Fibroblast of skin of scalp (primary cell): ENCODE measurements at regions not wholly inside any gene's neighbourhood (a gene's known extent, or its start where the extent isn't known, plus 50 kb on each side); places are given as distances from the start of the nearest gene placed in this dataset.
A peak's percentile ranks its signal among the peaks of the same experiment; 100 is the strongest.
"Not testable (repeated sequence)": the region's sequence is repeated elsewhere in the genome, so short reads cannot be mapped to it uniquely, and the experiment has no call there.

Experiments
- DNase-seq: peaks from one replicate; pipeline ENCODE4 v3.0.0-alpha.2; 2013

DNA sequence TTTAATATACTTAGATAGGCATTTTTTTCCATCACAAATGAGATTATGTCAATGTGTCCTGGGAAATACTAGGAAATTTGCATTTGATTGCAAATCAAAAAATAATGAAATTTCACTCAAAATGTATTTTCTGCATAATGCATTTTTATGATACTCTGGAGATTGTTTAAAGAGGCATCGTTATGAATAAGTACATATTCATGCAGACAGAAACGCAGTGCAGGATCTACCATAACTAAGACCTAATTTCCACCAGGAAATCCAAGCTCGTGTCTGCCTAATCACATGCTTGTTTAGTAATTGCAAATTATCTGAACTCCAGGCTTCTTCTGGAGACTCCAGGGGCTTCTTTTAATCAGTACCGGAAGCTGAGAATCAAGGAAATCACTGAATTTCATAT is 163.5 kb upstream of the MXRA5 start:
- no peak for DNase-seq

GRCh38 chrX:3504916-3505315 is 158.5 kb upstream of the MXRA5 start:
- peak; percentile 19 for DNase-seq

- peak; percentile 43 for DNase-seq
Measured at GRCh38 chrX:3501833-3502535, 155.5 kb upstream of the MXRA5 start.

GRCh38 chrX:3495836-3496769 is 149.7 kb upstream of the MXRA5 start:
- not testable (repeated sequence) for DNase-seq

GRCh38 chrX:3493605-3494004 is 147.2 kb upstream of the MXRA5 start:
- DNase-seq, result no peak

DNA sequence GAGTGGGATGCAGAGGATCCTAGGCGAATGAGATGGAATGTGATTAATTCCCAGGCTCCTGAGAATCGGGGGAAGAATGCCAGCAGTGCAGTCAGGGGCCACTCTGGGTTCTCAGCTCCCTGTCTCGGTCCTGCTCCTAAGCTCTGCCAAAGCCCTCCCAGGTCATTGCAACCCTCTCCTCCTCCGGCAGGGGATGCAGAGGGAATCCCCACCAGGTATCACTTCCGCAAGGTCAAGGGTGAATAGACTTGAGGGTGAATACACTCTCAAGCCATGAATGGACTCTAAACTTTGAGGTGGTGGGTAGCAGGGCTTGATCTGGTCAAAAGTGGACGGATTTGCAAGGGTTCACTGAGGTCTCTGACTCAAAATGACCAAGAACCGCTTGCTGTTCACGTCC is 139.3 kb upstream of the MXRA5 start:
- no peak for DNase-seq

- DNase-seq, result no peak
Measured at GRCh38 chrX:3479026-3479425, 132.6 kb upstream of the MXRA5 start.

- no peak for DNase-seq
Measured at GRCh38 chrX:3476973-3477372, 130.5 kb upstream of the MXRA5 start.

GRCh38 chrX:3470211-3470679 is 123.8 kb upstream of the MXRA5 start:
- not testable (repeated sequence) for DNase-seq

DNA sequence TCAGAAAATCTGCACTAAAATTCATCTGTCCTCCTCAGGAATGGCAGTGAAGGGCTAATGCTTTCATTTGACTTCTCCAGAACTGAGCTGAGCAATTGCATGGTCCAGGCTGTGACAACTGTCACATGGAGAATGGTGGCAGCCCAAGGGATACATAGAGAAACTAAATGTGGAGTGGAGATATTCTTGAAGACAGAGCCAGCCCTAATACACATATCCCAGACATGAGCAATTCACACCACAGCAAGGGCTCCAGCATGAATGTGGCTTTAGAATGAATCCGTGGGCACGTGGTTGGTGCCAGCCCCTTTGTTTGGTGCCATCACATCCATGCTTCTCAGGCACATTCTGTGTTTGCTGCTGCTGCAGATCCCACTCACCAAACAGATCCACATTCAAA is 121.6 kb upstream of the MXRA5 start:
- DNase-seq, result no peak

DNA sequence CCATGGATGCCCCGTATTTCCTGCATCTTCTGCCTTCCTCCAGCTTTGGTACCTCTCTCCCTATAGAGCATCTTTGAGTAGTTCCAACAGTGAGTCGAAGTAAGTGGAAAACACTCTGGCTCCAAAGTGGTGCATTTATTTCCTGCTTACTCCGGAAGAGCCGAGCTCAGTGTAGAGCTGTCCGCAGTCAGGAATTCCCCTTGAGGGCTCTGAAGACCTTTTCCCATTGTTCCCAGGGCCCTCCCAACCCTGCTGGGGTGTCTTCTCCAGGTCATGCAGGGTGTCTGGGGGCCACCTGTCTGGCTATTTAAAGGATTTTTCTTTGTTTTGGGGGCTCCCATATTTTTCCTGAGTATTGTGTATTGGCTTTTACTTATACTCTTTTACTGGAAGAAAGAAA is 118.6 kb upstream of the MXRA5 start:
- no peak for DNase-seq

GRCh38 chrX:3462166-3462508 is 115.7 kb upstream of the MXRA5 start:
- DNase-seq, result peak; percentile 5

DNA sequence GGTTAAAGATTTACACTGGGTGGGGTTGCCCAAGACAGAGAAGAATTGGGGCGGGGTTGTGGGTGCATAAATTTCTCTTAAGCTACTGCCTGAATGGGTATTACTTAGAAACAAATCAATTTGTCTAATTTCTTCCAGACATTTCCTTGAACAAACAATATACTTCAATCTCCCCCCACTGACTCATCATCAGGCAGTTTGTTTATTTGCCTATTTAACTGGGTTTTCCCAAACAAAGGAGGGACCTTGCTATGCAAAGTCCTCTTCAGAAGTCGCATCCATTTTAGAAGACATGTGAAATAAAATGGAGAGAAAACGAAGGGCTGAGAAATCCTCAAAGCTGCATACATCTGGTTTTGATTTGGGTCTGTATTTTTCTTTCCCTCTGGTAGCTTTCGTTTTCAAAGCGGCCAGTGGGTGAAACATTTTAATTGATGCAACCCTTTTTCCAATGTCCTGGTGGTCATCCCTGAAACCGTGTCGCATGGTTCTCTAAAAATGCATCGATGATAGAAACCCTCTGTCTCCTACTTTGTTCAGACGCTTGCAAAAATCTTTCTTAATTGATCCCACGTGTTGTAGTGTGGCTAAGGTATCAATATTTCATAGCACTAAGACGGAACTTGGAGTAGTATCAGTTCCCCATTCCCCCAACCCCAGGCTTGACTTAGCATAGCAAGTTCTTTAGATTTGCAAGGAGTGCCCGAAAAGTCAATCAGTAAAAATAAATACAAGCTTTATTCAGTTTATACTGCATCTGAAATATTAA is 115.1 kb upstream of the MXRA5 start:
- DNase-seq, result peak; percentile 60

DNA sequence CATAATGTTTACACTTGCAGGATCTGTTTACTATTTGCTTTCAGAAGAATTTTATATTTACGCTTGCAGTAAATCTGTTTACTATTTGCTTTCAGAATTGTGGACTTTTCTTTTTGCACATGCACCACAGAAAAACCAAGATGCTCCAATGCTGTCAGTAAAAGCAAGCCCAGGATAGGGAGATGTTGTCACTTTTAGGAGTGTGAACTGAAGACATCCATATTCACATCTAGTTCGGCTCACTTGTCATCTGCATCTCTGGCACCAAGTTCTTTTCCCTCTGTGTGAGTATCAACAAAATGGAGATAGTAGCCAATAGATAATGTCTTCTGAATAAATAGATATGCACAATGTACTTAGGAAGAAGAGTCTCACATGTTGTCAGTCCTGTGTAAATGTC is 109.3 kb upstream of the MXRA5 start:
- no peak for DNase-seq

- DNase-seq, result peak; percentile 46
Measured at GRCh38 chrX:3451571-3451970, 105.1 kb upstream of the MXRA5 start.

DNA sequence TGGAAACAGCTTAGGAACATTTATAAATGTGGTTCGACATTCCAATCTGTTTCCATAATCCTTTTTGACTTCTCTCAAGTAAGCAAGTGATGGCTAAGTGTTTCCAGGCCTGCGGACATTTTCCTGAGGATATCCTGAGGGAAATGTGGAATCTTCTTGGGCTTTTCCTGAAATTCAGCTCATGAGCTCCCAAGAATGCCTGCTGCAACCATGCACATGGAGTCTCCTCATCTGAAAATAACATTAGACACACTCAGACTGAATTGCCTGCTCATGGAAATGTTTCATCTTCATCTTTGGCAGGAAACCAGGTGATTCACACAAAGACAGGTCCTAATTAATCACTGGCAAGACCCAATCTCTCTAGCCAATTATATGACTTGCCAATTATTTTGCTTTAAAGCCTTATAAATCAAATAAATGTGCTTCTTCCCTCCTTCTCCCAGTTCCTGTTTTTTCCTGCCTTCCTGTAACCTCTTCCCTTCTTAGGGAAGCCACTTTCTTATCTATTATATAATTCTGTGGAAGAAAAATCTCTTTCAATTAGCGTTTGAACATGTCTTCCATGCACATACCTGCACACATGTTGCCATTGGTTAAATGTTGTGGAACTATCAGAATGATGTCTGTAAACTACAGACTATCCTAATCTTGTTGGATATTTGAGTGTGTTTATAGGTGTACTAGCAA is 104.6 kb upstream of the MXRA5 start:
- peak; percentile 86 for DNase-seq

GRCh38 chrX:3449287-3449686 is 102.8 kb upstream of the MXRA5 start:
- DNase-seq, result peak; percentile 13

DNA sequence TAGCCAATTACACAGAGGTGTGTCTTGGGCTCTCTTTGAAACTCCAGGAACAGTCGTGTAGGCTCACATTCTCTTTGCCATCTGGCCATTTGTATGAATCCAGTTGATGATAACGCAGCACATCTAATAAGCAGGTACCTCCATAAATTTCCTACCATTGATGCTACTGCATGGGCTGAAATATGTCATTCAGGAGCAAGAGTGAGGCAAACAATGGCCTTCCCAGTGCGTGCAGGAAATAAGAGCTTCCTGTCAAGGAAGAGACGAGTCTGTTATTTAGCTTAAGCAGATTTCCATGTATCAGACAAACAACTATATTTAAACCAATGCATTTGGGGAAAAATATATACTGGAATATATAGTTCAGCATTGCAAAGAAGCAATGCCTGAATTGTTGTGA is 102.1 kb upstream of the MXRA5 start:
- DNase-seq, result no peak

DNA sequence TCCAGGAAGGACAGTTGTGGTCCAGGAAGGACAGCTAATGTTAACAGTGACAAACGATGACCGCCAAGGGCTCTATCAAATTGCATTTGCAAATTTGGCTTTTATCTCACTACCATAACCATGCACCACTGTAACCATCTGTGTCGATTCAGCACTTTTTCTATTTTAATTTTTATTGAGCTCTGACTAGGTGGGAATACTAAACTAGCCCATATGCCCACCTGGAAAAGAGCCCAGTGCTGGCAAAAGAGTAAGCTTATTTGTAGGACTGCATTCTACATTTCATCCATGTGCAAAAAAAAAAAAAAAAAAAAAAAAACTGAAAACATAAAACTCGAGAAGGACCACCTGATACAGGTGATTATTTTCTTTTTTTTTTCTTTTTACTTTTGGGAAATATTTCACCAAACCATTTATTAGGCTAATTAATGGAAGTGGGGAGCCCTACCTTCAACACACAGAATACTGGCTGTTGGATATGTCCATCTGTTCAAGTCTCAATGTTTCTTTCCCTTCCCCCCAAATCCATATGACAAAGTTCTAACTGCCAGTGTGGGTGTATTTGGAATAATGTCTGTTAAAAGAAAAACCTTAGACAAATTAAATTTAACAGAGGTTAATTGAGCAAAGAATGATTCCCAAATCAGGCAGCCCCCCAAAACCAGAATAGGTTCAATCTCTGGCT is 99.5 kb upstream of the MXRA5 start:
- DNase-seq, result no peak

DNA sequence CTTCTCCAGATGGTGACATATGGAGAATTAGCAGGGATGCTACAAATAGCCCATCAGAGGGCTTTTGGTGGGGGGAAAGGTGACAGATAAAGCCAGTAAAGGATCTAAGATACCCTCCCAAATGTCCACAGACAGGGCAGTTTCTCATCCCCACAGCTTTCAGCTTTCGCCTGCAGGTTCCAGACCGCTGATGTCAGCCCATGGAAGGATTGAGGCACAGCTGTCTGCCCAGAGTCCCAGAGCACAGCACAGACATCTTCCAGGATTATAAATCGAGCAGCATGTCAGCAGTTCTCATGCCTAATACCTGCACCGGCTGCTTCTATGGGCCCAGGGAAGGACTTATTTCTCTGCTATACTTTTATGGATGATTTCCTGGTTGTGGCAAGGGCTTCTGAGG is 96.7 kb upstream of the MXRA5 start:
- no peak for DNase-seq

- DNase-seq, result no peak
Measured at GRCh38 chrX:3442691-3443090, 96.2 kb upstream of the MXRA5 start.

DNA sequence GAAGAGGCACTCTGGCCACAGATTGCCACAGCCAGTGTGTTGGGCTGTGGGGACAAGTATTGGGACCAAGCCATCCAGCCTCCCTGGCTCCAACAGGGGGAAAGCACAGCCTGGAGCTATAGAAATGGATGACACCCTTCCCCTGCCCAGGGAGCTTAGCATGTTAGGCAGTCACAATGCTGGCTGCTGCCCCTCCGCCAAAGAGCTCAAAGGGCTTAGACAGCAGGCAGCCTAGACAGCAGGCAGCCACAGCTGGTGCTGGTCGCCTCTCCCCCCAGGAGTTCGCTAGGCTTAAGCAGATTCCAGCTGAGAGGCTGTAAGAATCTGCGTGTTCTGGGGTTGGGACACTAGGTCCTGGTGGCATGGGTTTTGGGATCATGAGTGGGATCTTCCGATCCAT is 94.5 kb upstream of the MXRA5 start:
- DNase-seq, result no peak
